ENCODE measurements at regions not wholly inside any gene's neighbourhood (a gene's known extent, or its start where the extent isn't known, plus 50 kb on each side); places are given as distances from the start of the nearest gene placed in this dataset.

- H3K9me3 ChIP-seq = no peaks in the 10 kb centered on the region
- H3K36me3 ChIP-seq = no peaks in the 10 kb centered on the region
- TF ChIP-seq, protein P1, sequence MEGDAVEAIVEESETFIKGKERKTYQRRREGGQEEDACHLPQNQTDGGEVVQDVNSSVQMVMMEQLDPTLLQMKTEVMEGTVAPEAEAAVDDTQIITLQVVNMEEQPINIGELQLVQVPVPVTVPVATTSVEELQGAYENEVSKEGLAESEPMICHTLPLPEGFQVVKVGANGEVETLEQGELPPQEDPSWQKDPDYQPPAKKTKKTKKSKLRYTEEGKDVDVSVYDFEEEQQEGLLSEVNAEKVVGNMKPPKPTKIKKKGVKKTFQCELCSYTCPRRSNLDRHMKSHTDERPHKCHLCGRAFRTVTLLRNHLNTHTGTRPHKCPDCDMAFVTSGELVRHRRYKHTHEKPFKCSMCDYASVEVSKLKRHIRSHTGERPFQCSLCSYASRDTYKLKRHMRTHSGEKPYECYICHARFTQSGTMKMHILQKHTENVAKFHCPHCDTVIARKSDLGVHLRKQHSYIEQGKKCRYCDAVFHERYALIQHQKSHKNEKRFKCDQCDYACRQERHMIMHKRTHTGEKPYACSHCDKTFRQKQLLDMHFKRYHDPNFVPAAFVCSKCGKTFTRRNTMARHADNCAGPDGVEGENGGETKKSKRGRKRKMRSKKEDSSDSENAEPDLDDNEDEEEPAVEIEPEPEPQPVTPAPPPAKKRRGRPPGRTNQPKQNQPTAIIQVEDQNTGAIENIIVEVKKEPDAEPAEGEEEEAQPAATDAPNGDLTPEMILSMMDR (IDR thresholded peaks at IDR 0.05) = no peak
- H3K27me3 ChIP-seq = no peaks in the 10 kb centered on the region
- intact Hi-C loops (cut with DNase I) = no loop called here
- no peak for DNase-seq (ENCODE audit: low spot score in 2 of 2)
- H3K4me3 ChIP-seq = no peak overlapping the region
- no peak overlapping the region for H3K27ac ChIP-seq
- H3K4me1 ChIP-seq = no peaks in the 10 kb centered on the region
Measured at GRCh38 chr11:25415793-25416192, 916.1 kb upstream of the ANO3 start.

DNA sequence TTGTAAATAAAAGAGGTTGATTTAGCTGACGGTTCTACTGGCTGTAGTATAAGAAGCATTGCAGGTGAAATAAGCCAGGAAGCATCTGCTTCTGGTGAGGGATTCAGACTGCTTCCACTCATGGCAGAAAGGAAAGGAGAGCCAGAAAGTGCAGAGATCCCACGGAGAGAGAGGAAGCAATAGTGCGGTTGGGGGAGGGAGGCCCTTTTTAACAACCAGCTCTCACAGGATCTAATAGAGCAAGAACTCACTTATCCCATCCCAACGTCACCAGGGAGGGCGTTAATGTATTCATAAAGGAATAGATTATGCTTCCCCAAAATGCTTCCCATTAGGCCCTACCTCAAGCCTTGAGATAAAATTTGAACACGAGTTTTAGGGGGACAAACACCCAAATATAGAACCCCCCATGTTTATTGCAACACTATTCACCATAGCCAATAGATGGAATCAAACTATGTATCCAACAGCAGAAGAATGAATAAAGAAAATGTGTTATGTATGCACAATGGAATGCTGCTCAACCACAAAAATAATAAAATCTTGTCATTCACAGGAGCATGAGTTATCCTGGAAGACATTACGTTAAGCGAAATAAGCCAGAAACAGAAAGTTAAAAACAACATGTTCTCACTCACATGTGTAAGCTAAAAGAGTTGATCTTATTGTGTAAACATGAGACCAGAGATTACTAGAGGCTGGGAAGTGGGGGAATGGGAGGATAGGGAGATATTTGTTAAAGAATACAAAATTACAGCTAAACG is 908.3 kb upstream of the ANO3 start:
- H3K4me3 ChIP-seq = no peak overlapping the region
- no peak for DNase-seq (ENCODE audit: low spot score in 2 of 2)
- H3K27ac ChIP-seq = no peak overlapping the region
- no peaks in the 10 kb centered on the region for H3K36me3 ChIP-seq
- H3K27me3 ChIP-seq = no peaks in the 10 kb centered on the region
- intact Hi-C loops (cut with DNase I) = no loop called here
- H3K4me1 ChIP-seq = no peaks in the 10 kb centered on the region
- no peaks in the 10 kb centered on the region for H3K9me3 ChIP-seq
- TF ChIP-seq, protein P1 (IDR thresholded peaks at IDR 0.05) = no peak

GRCh38 chr11:25432376-25432775 is 899.6 kb upstream of the ANO3 start:
- H3K36me3 ChIP-seq = no peaks in the 10 kb centered on the region
- no peak for DNase-seq (ENCODE audit: low spot score in 2 of 2)
- no peaks in the 10 kb centered on the region for H3K9me3 ChIP-seq
- no peaks in the 10 kb centered on the region for H3K27me3 ChIP-seq
- no peak overlapping the region for H3K4me3 ChIP-seq
- H3K4me1 ChIP-seq = no peaks in the 10 kb centered on the region
- no peak overlapping the region for H3K27ac ChIP-seq
- intact Hi-C loops (cut with DNase I) = no loop called here
- TF ChIP-seq, protein P1 (IDR thresholded peaks at IDR 0.05) = no peak

GRCh38 chr11:25435197-25435596 is 896.7 kb upstream of the ANO3 start:
- H3K36me3 ChIP-seq = no peaks in the 10 kb centered on the region
- no peak overlapping the region for H3K4me3 ChIP-seq
- intact Hi-C loops (cut with DNase I) = no loop called here
- H3K27ac ChIP-seq = no peak overlapping the region
- TF ChIP-seq, protein P1 (IDR thresholded peaks at IDR 0.05) = no peak
- no peaks in the 10 kb centered on the region for H3K4me1 ChIP-seq
- DNase-seq (ENCODE audit: low spot score in 2 of 2) = no peak
- H3K27me3 ChIP-seq = no peaks in the 10 kb centered on the region
- no peaks in the 10 kb centered on the region for H3K9me3 ChIP-seq

DNA sequence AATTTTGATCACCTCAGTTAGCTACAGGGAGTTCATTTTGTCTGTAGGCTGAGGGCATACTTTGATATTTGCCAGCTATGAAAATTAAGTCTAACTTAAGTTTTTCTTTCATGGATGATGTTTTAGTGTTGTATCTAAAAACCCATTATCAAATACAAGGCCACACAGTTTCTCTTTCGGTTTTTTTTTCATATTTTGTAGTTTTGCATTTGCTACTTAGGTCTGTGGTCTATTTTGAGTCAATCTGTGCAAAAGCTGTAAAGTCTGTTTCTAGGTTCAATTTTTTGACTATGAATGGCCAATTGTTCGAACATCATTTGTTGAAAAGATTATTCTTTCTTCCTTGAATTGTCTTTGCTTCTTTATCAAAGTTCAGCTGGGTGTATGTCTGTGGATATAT is 895.6 kb upstream of the ANO3 start:
- DNase-seq (ENCODE audit: low spot score in 2 of 2) = no peak
- Histone ChIP-seq H3K4me1 (no peaks in the 10 kb centered on the region), H3K27me3 (no peaks in the 10 kb centered on the region), H3K36me3 (no peaks in the 10 kb centered on the region), H3K9me3 (no peaks in the 10 kb centered on the region), H3K4me3 (no peak overlapping the region), H3K27ac (no peak overlapping the region)
- TF ChIP-seq, protein P1 (IDR thresholded peaks at IDR 0.05) = no peak
- intact Hi-C loops (cut with DNase I) = no loop called here

- Histone ChIP-seq H3K9me3 (no peaks in the 10 kb centered on the region), H3K4me1 (no peaks in the 10 kb centered on the region), H3K27ac (no peak overlapping the region), H3K27me3 (no peaks in the 10 kb centered on the region), H3K36me3 (no peaks in the 10 kb centered on the region), H3K4me3 (no peak overlapping the region)
- intact Hi-C loops (cut with DNase I) = no loop called here
- DNase-seq (ENCODE audit: low spot score in 2 of 2) = no peak
- TF ChIP-seq, protein P1 (IDR thresholded peaks at IDR 0.05) = no peak
Measured at GRCh38 chr11:25441421-25441820, 890.5 kb upstream of the ANO3 start.
